Keratinocyte (primary cell): ENCODE measurements at regions not wholly inside any gene's neighbourhood (a gene's known extent, or its start where the extent isn't known, plus 50 kb on each side); places are given as distances from the start of the nearest gene placed in this dataset.
A peak's percentile ranks its signal among the peaks of the same experiment; 100 is the strongest.

Experiments used
- DNase-seq: peaks from one replicate; pipeline ENCODE4 v3.0.0-alpha.2; 2011; ENCODE audit warnings: low read depth, missing footprints, low spot score
- FAIRE-seq: peaks from 2 replicates; lab custom pipeline; 2011; peaks lifted over from hg19 to GRCh38; lab: Jason Lieb, UNC
- H2AFZ ChIP-seq: 2 replicates; pipeline ENCODE4 v1.6.0; 2012; ENCODE audit warnings: low read length, control low read depth, inconsistent platforms; ENCODE audit not compliant: control insufficient read depth
- H3K27ac ChIP-seq: 2 replicates; pipeline ENCODE4 v1.5.1; 2011; ENCODE audit warnings: low read length; ENCODE audit not compliant: control insufficient read depth, insufficient read depth
- H3K27me3 ChIP-seq: 3 replicates; pipeline ENCODE4 v1.6.0; 2011; ENCODE audit warnings: low read length; ENCODE audit not compliant: control insufficient read depth, insufficient read depth; ENCODE audit errors: extremely low read depth
- H3K36me3 ChIP-seq, 2 experiments: 2 replicates in 1 of 2; 3 replicates in 1 of 2; pipeline ENCODE4 v1.5.1; 2011; ENCODE audit warnings: low read length in 2 of 2, mild to moderate bottlenecking in 1 of 2; ENCODE audit not compliant: control insufficient read depth in 2 of 2, insufficient read depth in 2 of 2; ENCODE audit errors: extremely low read depth in 1 of 2
- H3K4me1 ChIP-seq: 3 replicates; pipeline ENCODE4 v1.5.1; 2011; ENCODE audit warnings: low read length; ENCODE audit not compliant: control insufficient read depth, insufficient read depth; ENCODE audit errors: extremely low read depth
- H3K4me2 ChIP-seq: 3 replicates; pipeline ENCODE4 v1.6.0; 2011; ENCODE audit warnings: low read depth, low read length; ENCODE audit not compliant: control insufficient read depth, insufficient read depth; ENCODE audit errors: extremely low read depth
- H3K4me3 ChIP-seq, 3 experiments: fragments of 200-600 bp in 1 of 3; sonication (generic) in 1 of 3; 2 replicates in 2 of 3; 3 replicates in 1 of 3; pipeline ENCODE4 v1.5.1; 2011 to 2016; ENCODE audit warnings: low read length in 3 of 3, mild to moderate bottlenecking in 3 of 3, control low read depth in 2 of 3, inconsistent platforms in 1 of 3, low read depth in 1 of 3, mixed read lengths in 1 of 3, mixed run types in 1 of 3, moderate library complexity in 1 of 3; ENCODE audit not compliant: control insufficient read depth in 2 of 3, insufficient read depth in 2 of 3; ENCODE audit errors: extremely low read depth in 1 of 3
- H3K79me2 ChIP-seq: 2 replicates; pipeline ENCODE4 v1.6.0; 2012; ENCODE audit warnings: low read length; ENCODE audit not compliant: control insufficient read depth, insufficient read depth
- H3K9ac ChIP-seq: 3 replicates; pipeline ENCODE4 v1.6.0; 2011; ENCODE audit warnings: low read length; ENCODE audit not compliant: control insufficient read depth, insufficient read depth; ENCODE audit errors: extremely low read depth
- H3K9me1 ChIP-seq: 3 replicates; pipeline ENCODE4 v1.6.0; 2011; ENCODE audit warnings: low read length; ENCODE audit not compliant: control insufficient read depth, insufficient read depth; ENCODE audit errors: extremely low read depth
- H3K9me3 ChIP-seq: 2 replicates; pipeline ENCODE4 v1.5.1; 2012; ENCODE audit warnings: low read depth, low read length; ENCODE audit not compliant: control insufficient read depth
- H4K20me1 ChIP-seq: 3 replicates; pipeline ENCODE4 v1.6.0; 2011; ENCODE audit warnings: low read length; ENCODE audit not compliant: control insufficient read depth, insufficient read depth; ENCODE audit errors: extremely low read depth
- CTCF ChIP-seq, 3 experiments: IDR thresholded peaks in 1 of 3; conservative IDR thresholded peaks in 1 of 3; optimal IDR thresholded peaks in 1 of 3; 2 replicates in 2 of 3; 3 replicates in 1 of 3; pipeline versions ENCODE3 to v1.5.1; 2011; ENCODE audit warnings: low read length in 3 of 3, mild to moderate bottlenecking in 3 of 3, moderate library complexity in 2 of 3, control low read depth in 1 of 3, inconsistent platforms in 1 of 3; ENCODE audit not compliant: insufficient read depth in 2 of 3; ENCODE audit errors: extremely low read depth in 1 of 3
- EZH2 ChIP-seq: IDR thresholded peaks from one replicate; pipeline ENCODE4 v1.6.1; 2012; ENCODE audit warnings: inconsistent platforms, mild to moderate bottlenecking, low read length, moderate library complexity
- dilution Hi-C: fragments of 300-500 bp; cut with MboI; formaldehyde crosslinking; loops from one replicate; pipeline ENCODE4 v1.7.0; 2020; ENCODE audit warnings: low sequenced_read_pairs; ENCODE audit not compliant: extremely low pct_ligation_motif_present

DNA sequence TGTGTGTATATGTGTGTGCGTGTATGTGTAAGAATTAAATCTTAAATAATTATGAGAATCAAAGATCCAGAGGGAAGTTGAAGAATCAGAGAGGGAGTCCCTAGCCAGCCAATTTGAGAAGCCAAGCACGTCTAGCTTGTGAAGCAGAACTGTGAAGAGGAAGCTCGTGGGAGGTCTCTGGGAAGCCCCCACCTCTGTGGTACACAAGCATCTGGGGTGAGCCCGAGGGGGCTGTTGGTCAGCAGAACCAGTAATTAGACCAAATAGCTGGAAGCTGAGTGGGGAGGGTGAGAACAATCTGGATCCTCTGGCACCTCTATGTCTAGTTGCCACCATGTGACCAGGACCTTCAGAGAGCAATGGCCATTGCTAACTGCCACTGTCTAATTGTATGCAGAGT lies 162.7 kb upstream of the ADRA1D start:
- no peaks in the 10 kb centered on the region for H3K9me3 ChIP-seq
- H3K36me3 ChIP-seq, result no peaks in the 10 kb centered on the region
- no peaks in the 10 kb centered on the region for H4K20me1 ChIP-seq
- no peaks in the 10 kb centered on the region for H3K9me1 ChIP-seq
- H2AFZ ChIP-seq, result no peak overlapping the region
- FAIRE-seq (no peak), DNase-seq (no peak)
- H3K27ac ChIP-seq, result no peak overlapping the region
- no peaks in the 10 kb centered on the region for H3K79me2 ChIP-seq
- H3K4me2 ChIP-seq, result no peak overlapping the region
- H3K27me3 ChIP-seq, result peaks cover 4% of the 10 kb centered on the region
- H3K9ac ChIP-seq, result no peak overlapping the region
- no peak for TF ChIP-seq EZH2
- no peak for TF ChIP-seq CTCF (optimal IDR thresholded peaks at IDR 0.05 in 1 of 3, IDR thresholded peaks at IDR 0.05 in 1 of 3, conservative IDR thresholded peaks at IDR 0.05 in 1 of 3; ENCODE audit: extremely low read depth in 1 of 3, insufficient read depth in 2 of 3, low read length in 3 of 3)
- no peaks in the 10 kb centered on the region for H3K4me1 ChIP-seq
- H3K4me3 ChIP-seq, result no peak overlapping the region
- dilution Hi-C loops, result no loop called here

GRCh38 chr20:4406627-4407026 lies 157.5 kb upstream of the ADRA1D start:
- peak; percentile 9 for DNase-seq
- Histone ChIP-seq H3K4me3 (no peak overlapping the region), H3K9me3 (no peaks in the 10 kb centered on the region), H3K36me3 (no peaks in the 10 kb centered on the region), H3K9me1 (no peaks in the 10 kb centered on the region), H3K27ac (no peak overlapping the region), H3K4me2 (no peak overlapping the region), H3K4me1 (peaks cover 2% of the 10 kb centered on the region), H4K20me1 (no peaks in the 10 kb centered on the region), H3K79me2 (no peaks in the 10 kb centered on the region), H2AFZ (no peak overlapping the region), H3K27me3 (peaks cover 31% of the 10 kb centered on the region), H3K9ac (no peak overlapping the region)
- FAIRE-seq, result peak; percentile 84
- TF ChIP-seq CTCF (optimal IDR thresholded peaks at IDR 0.05 in 1 of 3, IDR thresholded peaks at IDR 0.05 in 1 of 3, conservative IDR thresholded peaks at IDR 0.05 in 1 of 3; ENCODE audit: extremely low read depth in 1 of 3, insufficient read depth in 2 of 3, low read length in 3 of 3) (no peak), EZH2 (no peak)
- dilution Hi-C loops, result no loop called here
